ENCODE measurements at regions not wholly inside any gene's neighbourhood (a gene's known extent, or its start where the extent isn't known, plus 50 kb on each side); places are given as distances from the start of the nearest gene placed in this dataset.

DNA sequence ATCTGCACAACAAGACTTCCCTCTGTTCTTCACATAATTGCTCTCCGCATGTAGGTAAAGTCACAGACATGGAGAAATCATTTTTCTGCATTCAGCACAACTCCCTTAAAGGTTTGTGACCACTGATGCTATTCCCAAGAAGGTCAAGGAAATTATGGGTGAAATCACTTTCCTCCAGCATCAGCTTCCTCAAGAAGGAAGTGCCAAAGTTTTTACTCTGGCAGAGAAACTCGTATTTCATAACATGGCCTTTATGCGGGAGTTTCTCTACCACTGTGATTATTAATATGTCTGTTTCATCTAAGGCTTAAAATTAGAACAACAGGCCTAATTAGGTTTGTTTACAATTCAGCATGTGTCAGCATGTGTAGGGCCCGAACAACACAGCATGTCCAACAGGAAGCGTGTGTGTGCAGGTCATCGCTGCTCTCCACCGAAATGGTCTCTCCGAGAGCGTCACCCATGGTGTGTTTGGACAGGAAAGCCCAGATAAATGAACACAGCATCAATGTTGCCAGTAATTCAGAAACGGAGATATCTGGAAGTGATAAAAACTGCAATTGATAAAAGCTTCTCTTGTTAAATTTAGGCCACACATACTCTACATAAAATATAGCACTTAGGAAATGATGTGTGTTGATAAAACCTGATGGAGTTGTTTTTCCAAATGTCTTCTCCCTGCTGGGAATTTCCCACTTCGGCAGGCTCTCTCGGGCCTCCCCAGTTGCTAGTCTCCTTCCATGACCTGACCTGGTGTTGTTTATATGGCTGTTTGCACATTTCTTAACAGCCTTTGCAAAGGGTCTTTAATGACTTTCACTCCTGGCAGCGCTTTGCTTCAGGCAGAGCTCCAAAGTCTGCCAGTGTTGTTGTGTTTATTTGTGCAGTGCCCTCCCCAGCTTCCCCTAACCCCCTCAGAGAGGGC, 265.1 kb upstream of the CEP162 start:
- H3K36me3 ChIP-seq, result no peaks in the 10 kb centered on the region
- in situ Hi-C loops (cut with MboI; ENCODE audit: low pct_ligation_motif_present in 1 of 4, low pct_unique_long_range_greater_than_20kb in 1 of 4, low sequenced_read_pairs in 3 of 4) (no loop called here), intact Hi-C loops (cut with DNase I; ENCODE audit: low total_unique reads) (no loop called here)
- H3K4me3 ChIP-seq, result no peak overlapping the region
- WGBS, 2 donors (ENCODE audit: low coverage in 1 of 2), result 47 to 62% methylated on average over 3 to 13 of the region's 13 CpGs
- no peaks in the 10 kb centered on the region for H3K9me3 ChIP-seq
- DNase-seq, result no peak
- no peak overlapping the region for H3K27ac ChIP-seq
- no peaks in the 10 kb centered on the region for H3K27me3 ChIP-seq
- H3K4me1 ChIP-seq, result no peaks in the 10 kb centered on the region
- TF ChIP-seq, protein P1, sequence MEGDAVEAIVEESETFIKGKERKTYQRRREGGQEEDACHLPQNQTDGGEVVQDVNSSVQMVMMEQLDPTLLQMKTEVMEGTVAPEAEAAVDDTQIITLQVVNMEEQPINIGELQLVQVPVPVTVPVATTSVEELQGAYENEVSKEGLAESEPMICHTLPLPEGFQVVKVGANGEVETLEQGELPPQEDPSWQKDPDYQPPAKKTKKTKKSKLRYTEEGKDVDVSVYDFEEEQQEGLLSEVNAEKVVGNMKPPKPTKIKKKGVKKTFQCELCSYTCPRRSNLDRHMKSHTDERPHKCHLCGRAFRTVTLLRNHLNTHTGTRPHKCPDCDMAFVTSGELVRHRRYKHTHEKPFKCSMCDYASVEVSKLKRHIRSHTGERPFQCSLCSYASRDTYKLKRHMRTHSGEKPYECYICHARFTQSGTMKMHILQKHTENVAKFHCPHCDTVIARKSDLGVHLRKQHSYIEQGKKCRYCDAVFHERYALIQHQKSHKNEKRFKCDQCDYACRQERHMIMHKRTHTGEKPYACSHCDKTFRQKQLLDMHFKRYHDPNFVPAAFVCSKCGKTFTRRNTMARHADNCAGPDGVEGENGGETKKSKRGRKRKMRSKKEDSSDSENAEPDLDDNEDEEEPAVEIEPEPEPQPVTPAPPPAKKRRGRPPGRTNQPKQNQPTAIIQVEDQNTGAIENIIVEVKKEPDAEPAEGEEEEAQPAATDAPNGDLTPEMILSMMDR (IDR thresholded peaks at IDR 0.05), result no peak
- TF ChIP-seq POLR2A (IDR thresholded peaks at IDR 0.05) (no peak), POLR2AphosphoS5 (IDR thresholded peaks at IDR 0.05) (no peak), EP300 (IDR thresholded peaks at IDR 0.05; ENCODE audit: low read depth) (no peak)

DNA sequence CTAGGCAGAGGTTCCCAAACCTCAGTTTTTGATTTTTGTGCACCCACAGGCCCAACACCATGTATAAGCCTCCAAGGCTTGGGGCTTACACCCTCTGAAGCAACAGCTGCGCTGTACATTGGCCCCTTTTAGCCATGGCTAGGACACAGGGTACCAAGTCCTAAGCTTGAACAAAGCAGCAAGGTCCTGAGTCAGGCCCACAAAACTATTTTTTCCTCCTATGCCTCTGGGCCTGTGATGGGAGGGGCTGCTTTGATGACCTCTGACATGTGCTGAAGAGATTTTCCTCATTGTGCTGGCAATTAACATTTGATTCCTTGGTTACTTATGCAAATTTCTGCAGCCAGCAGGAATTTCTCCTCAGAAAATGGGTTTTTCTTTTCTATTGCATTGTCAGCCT, 262.2 kb upstream of the CEP162 start:
- WGBS, 2 donors (ENCODE audit: low coverage in 1 of 2), result 77% methylated on average over 1 of the region's 1 CpG; no CpG with 5 or more reads in 1 of the 2 donors

DNA sequence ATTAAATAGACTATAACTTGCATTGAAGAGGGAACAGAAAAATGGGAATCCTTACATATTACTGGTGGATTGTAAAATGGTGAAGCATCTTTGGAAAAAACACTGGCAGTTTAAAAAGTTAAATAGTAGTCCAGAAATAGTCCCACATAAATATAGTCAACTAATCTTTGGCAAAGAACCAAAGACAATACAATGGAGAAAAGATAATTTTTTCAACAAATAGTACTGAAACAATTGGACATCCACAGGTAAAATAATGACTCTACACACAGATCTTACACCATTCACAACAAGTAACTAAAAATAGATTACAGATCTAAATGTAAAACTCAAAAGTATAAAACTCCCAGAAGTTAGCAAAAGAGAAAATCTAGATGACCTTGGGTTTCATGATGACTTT, 259.1 kb upstream of the CEP162 start:
- Histone ChIP-seq H3K27ac (no peak overlapping the region), H3K4me1 (no peaks in the 10 kb centered on the region), H3K9me3 (no peaks in the 10 kb centered on the region), H3K4me3 (no peak overlapping the region), H3K36me3 (no peaks in the 10 kb centered on the region), H3K27me3 (no peaks in the 10 kb centered on the region)
- intact Hi-C loops (cut with DNase I; ENCODE audit: low total_unique reads) (no loop called here), in situ Hi-C loops (cut with MboI; ENCODE audit: low pct_ligation_motif_present in 1 of 4, low pct_unique_long_range_greater_than_20kb in 1 of 4, low sequenced_read_pairs in 3 of 4) (no loop called here)
- TF ChIP-seq, protein P1 (IDR thresholded peaks at IDR 0.05), result no peak
- TF ChIP-seq POLR2AphosphoS5 (IDR thresholded peaks at IDR 0.05) (no peak), EP300 (IDR thresholded peaks at IDR 0.05; ENCODE audit: low read depth) (no peak), POLR2A (IDR thresholded peaks at IDR 0.05) (no peak)
- DNase-seq, result no peak

More for the DNA sequence above, 262.2 kb upstream of the CEP162 start:
- H3K4me1 ChIP-seq, result no peaks in the 10 kb centered on the region
- in situ Hi-C loops (cut with MboI; ENCODE audit: low pct_ligation_motif_present in 1 of 4, low pct_unique_long_range_greater_than_20kb in 1 of 4, low sequenced_read_pairs in 3 of 4) (no loop called here), intact Hi-C loops (cut with DNase I; ENCODE audit: low total_unique reads) (no loop called here)
- no peaks in the 10 kb centered on the region for H3K36me3 ChIP-seq
- no peak overlapping the region for H3K27ac ChIP-seq
- H3K27me3 ChIP-seq, result no peaks in the 10 kb centered on the region
- TF ChIP-seq POLR2AphosphoS5 (IDR thresholded peaks at IDR 0.05) (no peak), EP300 (IDR thresholded peaks at IDR 0.05; ENCODE audit: low read depth) (no peak), POLR2A (IDR thresholded peaks at IDR 0.05) (no peak)
- TF ChIP-seq, protein P1 (IDR thresholded peaks at IDR 0.05), result no peak
- no peak overlapping the region for H3K4me3 ChIP-seq
- H3K9me3 ChIP-seq, result no peaks in the 10 kb centered on the region
- DNase-seq, result no peak

DNA sequence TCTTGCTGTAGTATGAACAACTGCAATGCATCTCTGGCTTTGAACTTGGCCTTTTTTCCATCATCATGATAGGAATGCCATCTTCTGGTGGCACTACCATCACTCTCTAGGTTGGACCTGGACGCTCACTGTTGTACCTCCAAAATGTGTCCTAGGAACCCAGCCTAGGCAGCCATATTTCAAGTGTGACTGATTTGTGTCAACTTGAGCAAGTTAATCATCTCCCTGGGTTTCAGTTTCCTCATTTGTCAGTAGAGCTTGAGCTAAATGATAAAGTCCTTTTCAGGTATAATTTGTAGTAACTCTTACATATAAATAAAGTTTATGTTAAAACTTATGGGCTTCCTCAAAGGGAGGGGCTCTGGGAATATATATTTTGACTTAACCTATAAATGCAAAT, 241.7 kb upstream of the CEP162 start:
- intact Hi-C loops (cut with DNase I; ENCODE audit: low total_unique reads), result no loop called here
- Histone ChIP-seq H3K9me3 (no peaks in the 10 kb centered on the region), H3K4me1 (no peaks in the 10 kb centered on the region), H3K27me3 (no peaks in the 10 kb centered on the region), H3K4me3 (no peak overlapping the region), H3K36me3 (no peaks in the 10 kb centered on the region), H3K27ac (no peak overlapping the region)
- in situ Hi-C loops (cut with MboI; ENCODE audit: low pct_ligation_motif_present in 1 of 4, low pct_unique_long_range_greater_than_20kb in 1 of 4, low sequenced_read_pairs in 3 of 4), result no loop called here
- 86 to 94% methylated on average over 1 of the region's 1 CpG for WGBS, 2 donors (ENCODE audit: low coverage in 1 of 2)
- no peak for DNase-seq
- TF ChIP-seq POLR2A (IDR thresholded peaks at IDR 0.05) (no peak), EP300 (IDR thresholded peaks at IDR 0.05; ENCODE audit: low read depth) (no peak), POLR2AphosphoS5 (IDR thresholded peaks at IDR 0.05) (no peak)
- TF ChIP-seq, protein P1 (IDR thresholded peaks at IDR 0.05), result no peak
